ENCODE measurements at regions not wholly inside any gene's neighbourhood (a gene's known extent, or its start where the extent isn't known, plus 50 kb on each side); places are given as distances from the start of the nearest gene placed in this dataset.

- no peak for DNase-seq (ENCODE audit: low read depth in 2 of 2, low spot score in 1 of 2)
Measured at GRCh38 chr1:55611123-55611522, 396.0 kb upstream of the USP24 start.

- DNase-seq (ENCODE audit: low read depth in 2 of 2, low spot score in 1 of 2) = no peak
Measured at GRCh38 chr1:55610203-55610602, 395.0 kb upstream of the USP24 start.

- no peak for DNase-seq (ENCODE audit: low read depth in 2 of 2, low spot score in 1 of 2)
Measured at GRCh38 chr1:55609630-55610029, 394.5 kb upstream of the USP24 start.

- no peak for DNase-seq (ENCODE audit: low read depth in 2 of 2, low spot score in 1 of 2)
Measured at GRCh38 chr1:55605155-55605554, 390.0 kb upstream of the USP24 start.

GRCh38 chr1:55604749-55605148, 389.6 kb upstream of the USP24 start:
- DNase-seq (ENCODE audit: low read depth in 2 of 2, low spot score in 1 of 2) = no peak

- no peak for DNase-seq (ENCODE audit: low read depth in 2 of 2, low spot score in 1 of 2)
Measured at GRCh38 chr1:55604179-55604578, 389.0 kb upstream of the USP24 start.

- DNase-seq (ENCODE audit: low read depth in 2 of 2, low spot score in 1 of 2) = no peak
Measured at GRCh38 chr1:55600242-55600641, 385.1 kb upstream of the USP24 start.

- DNase-seq (ENCODE audit: low read depth in 2 of 2, low spot score in 1 of 2) = no peak
Measured at GRCh38 chr1:55597910-55598309, 382.7 kb upstream of the USP24 start.

GRCh38 chr1:55594701-55595100, 379.5 kb upstream of the USP24 start:
- DNase-seq (ENCODE audit: low read depth in 2 of 2, low spot score in 1 of 2) = no peak

GRCh38 chr1:55593298-55593697, 378.1 kb upstream of the USP24 start:
- DNase-seq (ENCODE audit: low read depth in 2 of 2, low spot score in 1 of 2) = no peak

- DNase-seq (ENCODE audit: low read depth in 2 of 2, low spot score in 1 of 2) = no peak
Measured at GRCh38 chr1:55592122-55592521, 377.0 kb upstream of the USP24 start.

GRCh38 chr1:55589671-55590297, 374.6 kb upstream of the USP24 start:
- DNase-seq (ENCODE audit: low read depth in 2 of 2, low spot score in 1 of 2) = no peak

GRCh38 chr1:55588309-55588708, 373.1 kb upstream of the USP24 start:
- DNase-seq (ENCODE audit: low read depth in 2 of 2, low spot score in 1 of 2) = no peak

- no peak for DNase-seq (ENCODE audit: low read depth in 2 of 2, low spot score in 1 of 2)
Measured at GRCh38 chr1:55586771-55587170, 371.6 kb upstream of the USP24 start.

- DNase-seq (ENCODE audit: low read depth in 2 of 2, low spot score in 1 of 2) = no peak
Measured at GRCh38 chr1:55585402-55585792, 370.2 kb upstream of the USP24 start.

- DNase-seq (ENCODE audit: low read depth in 2 of 2, low spot score in 1 of 2) = no peak
Measured at GRCh38 chr1:55584526-55585401, 369.6 kb upstream of the USP24 start.

GRCh38 chr1:55582084-55582483, 366.9 kb upstream of the USP24 start:
- no peak for DNase-seq (ENCODE audit: low read depth in 2 of 2, low spot score in 1 of 2)

GRCh38 chr1:55580845-55581332, 365.7 kb upstream of the USP24 start:
- DNase-seq (ENCODE audit: low read depth in 2 of 2, low spot score in 1 of 2) = no peak

GRCh38 chr1:55579332-55580001, 364.3 kb upstream of the USP24 start:
- DNase-seq (ENCODE audit: low read depth in 2 of 2, low spot score in 1 of 2) = no peak

- DNase-seq (ENCODE audit: low read depth in 2 of 2, low spot score in 1 of 2) = no peak
Measured at GRCh38 chr1:55578646-55579045, 363.5 kb upstream of the USP24 start.

GRCh38 chr1:55575571-55576279, 360.6 kb upstream of the USP24 start:
- DNase-seq (ENCODE audit: low read depth in 2 of 2, low spot score in 1 of 2) = no peak

Measured in stimulated activated CD8-positive, alpha-beta memory T cell treated with anti-CD3 and anti-CD28 coated beads, Interleukin-4, amount 100 ng/mL, for 4 hours (primary cell).